ENCODE measurements at regions not wholly inside any gene's neighbourhood (a gene's known extent, or its start where the extent isn't known, plus 50 kb on each side); places are given as distances from the start of the nearest gene placed in this dataset.
A peak's percentile ranks its signal among the peaks of the same experiment; 100 is the strongest.

DNA sequence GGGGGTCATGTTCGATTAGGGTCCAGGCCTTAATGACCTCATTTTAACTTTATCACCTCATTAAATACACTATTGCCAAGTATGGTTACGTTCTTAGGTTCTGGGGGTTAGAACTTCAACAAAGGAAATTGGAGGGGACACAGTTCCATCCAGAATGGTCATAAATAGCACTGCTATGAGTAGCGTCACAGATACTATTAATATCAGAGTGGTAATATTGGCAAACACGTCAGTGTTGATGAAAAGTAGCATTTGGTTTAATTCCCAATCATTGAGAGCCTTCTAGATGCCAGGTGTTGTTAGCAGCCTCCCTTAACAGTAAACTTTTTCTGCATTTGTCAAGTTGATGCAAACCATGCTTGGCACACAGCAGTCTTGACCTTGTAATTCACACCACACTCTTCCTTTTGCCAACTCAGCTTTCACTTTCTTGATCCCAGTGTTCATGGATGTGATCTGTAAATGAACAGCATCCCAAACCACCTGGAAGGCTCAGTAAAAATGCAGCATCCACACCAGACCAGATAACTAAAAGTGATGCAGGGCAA, 912.5 kb upstream of the TENM3 start:
- TF ChIP-seq POLR2A (IDR thresholded peaks at IDR 0.05): no peak
- TF ChIP-seq, protein P1, sequence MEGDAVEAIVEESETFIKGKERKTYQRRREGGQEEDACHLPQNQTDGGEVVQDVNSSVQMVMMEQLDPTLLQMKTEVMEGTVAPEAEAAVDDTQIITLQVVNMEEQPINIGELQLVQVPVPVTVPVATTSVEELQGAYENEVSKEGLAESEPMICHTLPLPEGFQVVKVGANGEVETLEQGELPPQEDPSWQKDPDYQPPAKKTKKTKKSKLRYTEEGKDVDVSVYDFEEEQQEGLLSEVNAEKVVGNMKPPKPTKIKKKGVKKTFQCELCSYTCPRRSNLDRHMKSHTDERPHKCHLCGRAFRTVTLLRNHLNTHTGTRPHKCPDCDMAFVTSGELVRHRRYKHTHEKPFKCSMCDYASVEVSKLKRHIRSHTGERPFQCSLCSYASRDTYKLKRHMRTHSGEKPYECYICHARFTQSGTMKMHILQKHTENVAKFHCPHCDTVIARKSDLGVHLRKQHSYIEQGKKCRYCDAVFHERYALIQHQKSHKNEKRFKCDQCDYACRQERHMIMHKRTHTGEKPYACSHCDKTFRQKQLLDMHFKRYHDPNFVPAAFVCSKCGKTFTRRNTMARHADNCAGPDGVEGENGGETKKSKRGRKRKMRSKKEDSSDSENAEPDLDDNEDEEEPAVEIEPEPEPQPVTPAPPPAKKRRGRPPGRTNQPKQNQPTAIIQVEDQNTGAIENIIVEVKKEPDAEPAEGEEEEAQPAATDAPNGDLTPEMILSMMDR (IDR thresholded peaks at IDR 0.05): no peak
- ATAC-seq: peak; percentile 85 to 97 (median 95)
- DNase-seq: peak in 1 of 5 donors; percentile 13
- H3K36me3 ChIP-seq: no peaks in the 10 kb centered on the region
- H3K27me3 ChIP-seq: no peaks in the 10 kb centered on the region
- peaks cover 0 to 7% (median 0%) of the 10 kb centered on the region in 12 donors for H3K4me1 ChIP-seq
- peak overlapping the region in 7 of 12 donors; percentile 2 to 66 (median 40) for H3K27ac ChIP-seq
- peak overlapping the region in 1 of 12 donors; percentile 4 for H3K4me3 ChIP-seq
- H3K9me3 ChIP-seq: no peaks in the 10 kb centered on the region
- intact Hi-C loops (cut with DNase I): loop anchor here in 1 of 10 donors (2.0 kb wide), 1 partner anchor 66 kb away; no protein-coding TSS in a partner anchor
- 27 to 32% (median 30%) methylated on average over 4 of the region's 4 CpGs for WGBS, 4 donors

- H3K4me3 ChIP-seq: peak overlapping the region in 1 of 12 donors; percentile 4
- H3K27me3 ChIP-seq: no peaks in the 10 kb centered on the region
- peaks cover 0 to 7% (median 0%) of the 10 kb centered on the region in 12 donors for H3K4me1 ChIP-seq
- H3K9me3 ChIP-seq: no peaks in the 10 kb centered on the region
- WGBS, 4 donors: 17 to 21% (median 21%) methylated on average over 1 of the region's 1 CpG
- H3K36me3 ChIP-seq: no peaks in the 10 kb centered on the region
- DNase-seq (no peak), ATAC-seq (peak in 2 of 4 donors; percentile 6 to 27)
- H3K27ac ChIP-seq: peak overlapping the region in 4 of 12 donors; percentile 2 to 66 (median 46)
- intact Hi-C loops (cut with DNase I): loop anchor here in 1 of 10 donors (2.0 kb wide), 1 partner anchor 66 kb away; no protein-coding TSS in a partner anchor
- TF ChIP-seq, protein P1 (IDR thresholded peaks at IDR 0.05): no peak
- TF ChIP-seq POLR2A (IDR thresholded peaks at IDR 0.05): no peak
These were observed 912.0 kb upstream of the TENM3 start for GRCh38 chr4:181331214-181331613.

- Histone ChIP-seq H3K4me3 (no peak overlapping the region), H3K27ac (no peak overlapping the region), H3K4me1 (no peaks in the 10 kb centered on the region), H3K27me3 (no peaks in the 10 kb centered on the region), H3K9me3 (peaks cover 0 to 8% (median 0%) of the 10 kb centered on the region in 12 donors), H3K36me3 (no peaks in the 10 kb centered on the region)
- intact Hi-C loops (cut with DNase I): no loop called here
- TF ChIP-seq, protein P1 (IDR thresholded peaks at IDR 0.05): no peak
- no peak for TF ChIP-seq POLR2A (IDR thresholded peaks at IDR 0.05)
- DNase-seq (no peak), ATAC-seq (no peak)
These were observed 897.3 kb upstream of the TENM3 start for GRCh38 chr4:181345931-181346330.

- H3K27me3 ChIP-seq: no peaks in the 10 kb centered on the region
- no peak overlapping the region for H3K4me3 ChIP-seq
- intact Hi-C loops (cut with DNase I): no loop called here
- H3K36me3 ChIP-seq: no peaks in the 10 kb centered on the region
- TF ChIP-seq POLR2A (IDR thresholded peaks at IDR 0.05): no peak
- TF ChIP-seq, protein P1 (IDR thresholded peaks at IDR 0.05): no peak
- H3K9me3 ChIP-seq: peaks cover 0 to 2% (median 0%) of the 10 kb centered on the region in 12 donors
- WGBS, 4 donors: 61 to 64% (median 62%) methylated on average over 9 of the region's 9 CpGs
- DNase-seq (no peak), ATAC-seq (no peak)
- H3K27ac ChIP-seq: no peak overlapping the region
- H3K4me1 ChIP-seq: no peaks in the 10 kb centered on the region
These were observed 892.4 kb upstream of the TENM3 start for GRCh38 chr4:181350615-181351415.

All from heart left ventricle (tissue), 16 donors.